ENCODE measurements at regions not wholly inside any gene's neighbourhood (a gene's known extent, or its start where the extent isn't known, plus 50 kb on each side); places are given as distances from the start of the nearest gene placed in this dataset.

GRCh38 chr6:92147246-92147645, 1272.1 kb downstream of the EPHA7 start:
- no peak for TF ChIP-seq CTCF (IDR thresholded peaks at IDR 0.05; ENCODE audit: low read depth, low read length)
- TF ChIP-seq EZH2phosphoT487 (IDR thresholded peaks at IDR 0.05; ENCODE audit: low read depth): no peak

Data from OCI-LY3 (cell line).